ENCODE measurements at regions not wholly inside any gene's neighbourhood (a gene's known extent, or its start where the extent isn't known, plus 50 kb on each side); places are given as distances from the start of the nearest gene placed in this dataset.
A peak's percentile ranks its signal among the peaks of the same experiment; 100 is the strongest.

GRCh38 chr11:101188801-101189200 lies 59.2 kb upstream of the PGR start:
- intact Hi-C loops (cut with DNase I; ENCODE audit: low total_unique reads) = no loop called here
- peaks cover 0 to 20% (median 5%) of the 10 kb centered on the region in 4 donors for H3K4me1 ChIP-seq
- H3K27ac ChIP-seq = no peak overlapping the region
- no peaks in the 10 kb centered on the region for H3K36me3 ChIP-seq
- no peaks in the 10 kb centered on the region for H3K27me3 ChIP-seq
- H3K4me3 ChIP-seq = no peak overlapping the region
- 76 to 90% (median 81%) methylated on average over 2 of the region's 2 CpGs for whole genome bisulfite sequencing, 5 donors
- TF ChIP-seq CTCF (IDR thresholded peaks at IDR 0.05) = no peak
- no peak for TF ChIP-seq POLR2A (IDR thresholded peaks at IDR 0.05)
- TF ChIP-seq POLR2AphosphoS5 (IDR thresholded peaks at IDR 0.05) = no peak
- TF ChIP-seq EP300 (IDR thresholded peaks at IDR 0.05) = no peak
- no peaks in the 10 kb centered on the region for H3K9me3 ChIP-seq
- no peak for DNase-seq

- 45 to 69% (median 52%) methylated on average over 3 of the region's 3 CpGs for WGBS, 5 donors
- H3K27me3 ChIP-seq = no peaks in the 10 kb centered on the region
- H3K4me1 ChIP-seq = peaks cover 0 to 20% (median 5%) of the 10 kb centered on the region in 4 donors
- no peaks in the 10 kb centered on the region for H3K36me3 ChIP-seq
- no peak overlapping the region for H3K4me3 ChIP-seq
- intact Hi-C loops (cut with DNase I; ENCODE audit: low total_unique reads) = no loop called here
- DNase-seq = no peak
- peak overlapping the region in 2 of 5 donors; percentile 1 to 52 for H3K27ac ChIP-seq
- H3K9me3 ChIP-seq = no peaks in the 10 kb centered on the region
- TF ChIP-seq CTCF (IDR thresholded peaks at IDR 0.05) (no peak), POLR2AphosphoS5 (IDR thresholded peaks at IDR 0.05) (no peak), EP300 (IDR thresholded peaks at IDR 0.05) (no peak), POLR2A (IDR thresholded peaks at IDR 0.05) (no peak)
These were observed 58.6 kb upstream of the PGR start for GRCh38 chr11:101188173-101188572.

GRCh38 chr11:101187748-101188147 lies 58.1 kb upstream of the PGR start:
- H3K4me3 ChIP-seq = no peak overlapping the region
- intact Hi-C loops (cut with DNase I; ENCODE audit: low total_unique reads) = no loop called here
- TF ChIP-seq POLR2AphosphoS5 (IDR thresholded peaks at IDR 0.05) = no peak
- no peak for TF ChIP-seq EP300 (IDR thresholded peaks at IDR 0.05)
- TF ChIP-seq CTCF (IDR thresholded peaks at IDR 0.05) = no peak
- TF ChIP-seq POLR2A (IDR thresholded peaks at IDR 0.05) = no peak
- H3K36me3 ChIP-seq = no peaks in the 10 kb centered on the region
- 32 to 46% (median 40%) methylated on average over 1 of the region's 1 CpG for WGBS, 5 donors
- no peaks in the 10 kb centered on the region for H3K27me3 ChIP-seq
- H3K4me1 ChIP-seq = peaks cover 0 to 20% (median 5%) of the 10 kb centered on the region in 4 donors
- no peaks in the 10 kb centered on the region for H3K9me3 ChIP-seq
- DNase-seq = peak; percentile 11 to 26
- H3K27ac ChIP-seq = peak overlapping the region in 2 of 5 donors; percentile 1 to 52

- no peaks in the 10 kb centered on the region for H3K9me3 ChIP-seq
- intact Hi-C loops (cut with DNase I; ENCODE audit: low total_unique reads) = no loop called here
These were observed 56.4 kb upstream of the PGR start for GRCh38 chr11:101185985-101186384.

More at GRCh38 chr11:101185985-101186384, 56.4 kb upstream of the PGR start:
- WGBS, 5 donors = 88 to 93% (median 89%) methylated on average over 2 of the region's 2 CpGs
- no peaks in the 10 kb centered on the region for H3K36me3 ChIP-seq
- peaks cover 0 to 20% (median 5%) of the 10 kb centered on the region in 4 donors for H3K4me1 ChIP-seq
- no peak for TF ChIP-seq POLR2A (IDR thresholded peaks at IDR 0.05)
- no peak for TF ChIP-seq EP300 (IDR thresholded peaks at IDR 0.05)
- no peak for TF ChIP-seq POLR2AphosphoS5 (IDR thresholded peaks at IDR 0.05)
- TF ChIP-seq CTCF (IDR thresholded peaks at IDR 0.05) = no peak
- no peaks in the 10 kb centered on the region for H3K27me3 ChIP-seq
- H3K4me3 ChIP-seq = no peak overlapping the region
- H3K27ac ChIP-seq = no peak overlapping the region
- DNase-seq = no peak

All from stomach (tissue), 8 donors.